PC-3 (cell line): ENCODE measurements at regions not wholly inside any gene's neighbourhood (a gene's known extent, or its start where the extent isn't known, plus 50 kb on each side); places are given as distances from the start of the nearest gene placed in this dataset.
A peak's percentile ranks its signal among the peaks of the same experiment; 100 is the strongest.

Experiments
- ATAC-seq: fragments of 200-7000 bp; cut with Tn5 transposase; 2 replicates; pipeline ENCODE4 v1.9.1; 2020; ENCODE audit warnings: mild to moderate bottlenecking, moderate library complexity
- BruUV-seq: library from RNA; stranded (reverse); fragments of 400-500 nt; replicated peaks from 2 replicates; lab custom pipeline; 2021; lab: Mats Ljungman, UMichigan
- CTCF ChIA-PET: fragments of 300-600 bp; sonication (Branson Sonifier 250); formaldehyde crosslinking; loops from one replicate; lab custom pipeline; 2022; ENCODE audit warnings: antibody characterized with exemption; lab: Charles Lee
- POLR2A ChIA-PET: fragments of 300-600 bp; sonication (Branson Sonifier 250); formaldehyde crosslinking; loops from one replicate; lab custom pipeline; 2022; ENCODE audit warnings: antibody characterized with exemption; ENCODE audit not compliant: unreplicated experiment; lab: Charles Lee
- DNase-seq: peaks from one replicate; pipeline ENCODE4 v3.0.0-alpha.2; 2015
- H2AFZ ChIP-seq: fragments of 300-600 bp; sonication (generic); 2 replicates; pipeline ENCODE4 v1.6.0; 2016; ENCODE audit warnings: antibody characterized with exemption, low read length
- H3F3A ChIP-seq: fragments of 300-600 bp; sonication (generic); one replicate; pipeline ENCODE4 v1.6.0; 2017; ENCODE audit warnings: antibody characterized with exemption, low read length, control low read depth, mild to moderate bottlenecking; ENCODE audit not compliant: unreplicated experiment
- H3K27ac ChIP-seq: fragments of 300-600 bp; sonication (generic); 2 replicates; pipeline ENCODE4 v1.5.1; 2016; ENCODE audit warnings: mild to moderate bottlenecking, low read length
- H3K27me3 ChIP-seq: fragments of 300-600 bp; sonication (generic); 2 replicates; pipeline ENCODE4 v1.6.1; 2016; ENCODE audit warnings: low read length, mixed read lengths
- H3K36me3 ChIP-seq: fragments of 300-600 bp; sonication (generic); 2 replicates; pipeline ENCODE4 v1.6.1; 2016; ENCODE audit warnings: low read depth, mixed run types, low read length, mixed read lengths
- H3K4me1 ChIP-seq: fragments of 300-600 bp; sonication (generic); 2 replicates; pipeline ENCODE4 v1.5.1; 2016; ENCODE audit warnings: low read length; ENCODE audit not compliant: insufficient read depth
- H3K4me2 ChIP-seq: fragments of 300-600 bp; sonication (generic); 2 replicates; pipeline ENCODE4 v1.6.0; 2016; ENCODE audit warnings: low read length
- H3K4me3 ChIP-seq: fragments of 300-600 bp; sonication (generic); 2 replicates; pipeline ENCODE4 v1.5.1; 2016; ENCODE audit warnings: mild to moderate bottlenecking, low read length, mixed read lengths
- H3K79me2 ChIP-seq: fragments of 300-600 bp; sonication (generic); 2 replicates; pipeline ENCODE4 v1.6.1; 2017; ENCODE audit warnings: low read length, mixed read lengths
- H3K9ac ChIP-seq: fragments of 300-600 bp; sonication (generic); 2 replicates; pipeline ENCODE4 v1.6.0; 2016; ENCODE audit warnings: mild to moderate bottlenecking, low read length
- H3K9me2 ChIP-seq: fragments of 300-600 bp; sonication (generic); replicated peaks from 2 replicates; pipeline ENCODE4 v1.6.1; 2016; ENCODE audit warnings: mixed run types, low read length, mixed read lengths
- H3K9me3 ChIP-seq: fragments of 300-600 bp; sonication (generic); 2 replicates; pipeline ENCODE4 v1.6.1; 2016; ENCODE audit warnings: low read length, mixed read lengths
- H4K20me1 ChIP-seq: fragments of 300-600 bp; sonication (generic); 2 replicates; pipeline ENCODE4 v1.6.1; 2016; ENCODE audit warnings: low read length, mixed read lengths
- CTCF ChIP-seq: fragments of 300-600 bp; sonication (generic); conservative IDR thresholded peaks from 2 replicates; pipeline ENCODE4 v1.5.1; 2017; ENCODE audit warnings: antibody characterized with exemption, low read depth, mild to moderate bottlenecking, low read length
- EZH2 ChIP-seq: fragments of 300-600 bp; sonication (generic); IDR thresholded peaks from one replicate; pipeline ENCODE4 v1.6.1; 2017; ENCODE audit warnings: antibody characterized with exemption, mild to moderate bottlenecking, low read length; ENCODE audit not compliant: unreplicated experiment
- EZH2phosphoT487 ChIP-seq: fragments of 300-600 bp; sonication (generic); IDR thresholded peaks from 2 replicates; pipeline ENCODE4 v1.6.1; 2018; ENCODE audit warnings: mild to moderate bottlenecking, antibody characterized with exemption, low read length, borderline replicate concordance
- intact Hi-C: fragments of 100-400 bp; cut with micrococcal nuclease; formaldehyde crosslinking; loops from 2 replicates; pipeline ENCODE4 v1.9.0; 2023

GRCh38 chr1:59110271-59110670 is 186.6 kb upstream of the FGGY start:
- CTCF ChIA-PET, result no interaction called here
- Histone ChIP-seq H3F3A (no peaks in the 10 kb centered on the region), H3K27me3 (no peaks in the 10 kb centered on the region), H3K4me2 (no peak overlapping the region), H3K79me2 (no peaks in the 10 kb centered on the region), H3K4me1 (peaks cover 13% of the 10 kb centered on the region; the same call in 1 of the 2 replicates), H3K4me3 (no peak overlapping the region), H3K36me3 (no peaks in the 10 kb centered on the region), H3K9me3 (no peaks in the 10 kb centered on the region), H2AFZ (no peak overlapping the region), H3K9me2 (no peaks in the 10 kb centered on the region), H3K9ac (no peak overlapping the region), H3K27ac (no peak overlapping the region), H4K20me1 (no peaks in the 10 kb centered on the region)
- POLR2A ChIA-PET, result no interaction called here
- DNase-seq (no peak), ATAC-seq (no peak)
- no TSS peak for BruUV-seq
- intact Hi-C loops, result no loop called here
- TF ChIP-seq EZH2 (no peak), EZH2phosphoT487 (no peak), CTCF (no peak)

DNA sequence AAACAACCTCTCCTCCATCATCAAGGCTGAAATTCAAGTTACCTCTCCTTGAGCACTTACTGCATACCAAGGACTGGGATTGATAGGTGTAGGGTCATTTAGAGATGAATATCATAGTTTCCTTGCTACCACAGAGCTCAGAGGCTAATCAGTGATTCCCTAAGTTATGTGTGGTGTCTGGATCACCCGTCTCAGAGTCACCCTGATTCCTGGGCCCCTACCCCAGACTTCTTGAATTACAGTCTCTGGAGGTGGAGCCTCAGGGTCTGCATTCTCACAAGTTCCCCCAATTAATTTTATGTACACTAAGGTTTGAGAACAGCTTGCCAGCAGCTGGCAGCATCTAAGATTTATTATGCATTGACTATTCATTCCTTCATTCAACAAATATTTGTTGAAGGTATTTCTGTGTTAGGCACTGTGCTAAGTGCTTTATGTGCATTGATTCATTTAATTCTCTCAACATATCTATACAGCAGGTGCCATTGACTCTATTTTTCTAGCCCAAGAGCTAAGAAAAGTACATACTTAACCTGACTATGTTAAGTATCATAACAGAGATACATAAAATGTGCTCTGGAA is 182.9 kb upstream of the FGGY start:
- no peak overlapping the region for H3K27ac ChIP-seq
- peaks cover 21% of the 10 kb centered on the region; the same call in 1 of the 2 replicates for H3K4me1 ChIP-seq
- DNase-seq (no peak), ATAC-seq (peak; percentile 31; the same call in 1 of the 2 replicates)
- intact Hi-C loops, result no loop called here
- H3K9ac ChIP-seq, result no peak overlapping the region
- POLR2A ChIA-PET, result no interaction called here
- no peaks in the 10 kb centered on the region for H3K9me2 ChIP-seq
- H3K79me2 ChIP-seq, result no peaks in the 10 kb centered on the region
- no peak for TF ChIP-seq EZH2
- no peaks in the 10 kb centered on the region for H3K36me3 ChIP-seq
- H4K20me1 ChIP-seq, result no peaks in the 10 kb centered on the region
- BruUV-seq, result no TSS peak
- H3K4me2 ChIP-seq, result no peak overlapping the region
- CTCF ChIA-PET, result no interaction called here
- H3K4me3 ChIP-seq, result no peak overlapping the region
- H3K9me3 ChIP-seq, result no peaks in the 10 kb centered on the region
- H3F3A ChIP-seq, result no peaks in the 10 kb centered on the region
- no peaks in the 10 kb centered on the region for H3K27me3 ChIP-seq
- H2AFZ ChIP-seq, result no peak overlapping the region

GRCh38 chr1:59115865-59116264 is 181.0 kb upstream of the FGGY start:
- Histone ChIP-seq H3K79me2 (no peaks in the 10 kb centered on the region), H3K4me3 (no peak overlapping the region), H3K9me3 (no peaks in the 10 kb centered on the region), H3K36me3 (no peaks in the 10 kb centered on the region), H3K4me1 (peaks cover 21% of the 10 kb centered on the region; the same call in 1 of the 2 replicates), H3K4me2 (no peak overlapping the region), H3K9ac (no peak overlapping the region), H3F3A (no peaks in the 10 kb centered on the region), H4K20me1 (no peaks in the 10 kb centered on the region), H2AFZ (no peak overlapping the region), H3K27ac (no peak overlapping the region), H3K27me3 (no peaks in the 10 kb centered on the region), H3K9me2 (no peaks in the 10 kb centered on the region)
- ChIA-PET POLR2A (no interaction called here), CTCF (no interaction called here)
- intact Hi-C loops, result no loop called here
- ATAC-seq (no peak), DNase-seq (no peak)
- no TSS peak for BruUV-seq
- no peak for TF ChIP-seq EZH2
- no peak for TF ChIP-seq CTCF
- no peak for TF ChIP-seq EZH2phosphoT487
